GM23338 (cell line): ENCODE measurements at regions not wholly inside any gene's neighbourhood (a gene's known extent, or its start where the extent isn't known, plus 50 kb on each side); places are given as distances from the start of the nearest gene placed in this dataset.

Experiments
- ATAC-seq: fragments of 200-7000 bp; cut with Tn5 transposase; 3 replicates; pipeline ENCODE4 v1.9.1; 2020
- DNase-seq: peaks from one replicate; pipeline ENCODE4 v3.0.0-alpha.2; 2015; ENCODE audit warnings: low spot score
- H2AFZ ChIP-seq: fragments of 200-600 bp; sonication (generic); 2 replicates; pipeline ENCODE4 v1.8.0; 2016; ENCODE audit warnings: antibody characterized with exemption, mild to moderate bottlenecking, moderate library complexity
- H3F3A ChIP-seq: fragments of 200-600 bp; sonication (generic); replicated peaks from 2 replicates; pipeline ENCODE4 v1.8.0; 2017; ENCODE audit warnings: antibody characterized with exemption, mixed run types, low read depth
- H3K27ac ChIP-seq: fragments of 200-600 bp; sonication (generic); 2 replicates; pipeline ENCODE4 v1.6.1; 2016; ENCODE audit warnings: low read depth
- H3K27me3 ChIP-seq: fragments of 200-600 bp; sonication (generic); 2 replicates; pipeline ENCODE4 v1.8.0; 2016; ENCODE audit warnings: mild to moderate bottlenecking, mixed run types, moderate library complexity; ENCODE audit not compliant: insufficient read depth
- H3K36me3 ChIP-seq: fragments of 200-600 bp; sonication (generic); 2 replicates; pipeline ENCODE4 v1.8.0; 2016; ENCODE audit warnings: mild to moderate bottlenecking; ENCODE audit not compliant: insufficient read depth
- H3K4me1 ChIP-seq: fragments of 200-600 bp; sonication (generic); 2 replicates; pipeline ENCODE4 v1.8.0; 2016; ENCODE audit warnings: mild to moderate bottlenecking, moderate library complexity; ENCODE audit not compliant: insufficient read depth
- H3K4me2 ChIP-seq: fragments of 200-600 bp; sonication (generic); 2 replicates; pipeline ENCODE4 v1.7.1; 2017; ENCODE audit warnings: mixed run types
- H3K4me3 ChIP-seq: fragments of 200-600 bp; sonication (generic); 2 replicates; pipeline ENCODE4 v1.6.1; 2016; ENCODE audit warnings: mixed run types
- H3K79me2 ChIP-seq: fragments of 200-600 bp; sonication (generic); replicated peaks from 2 replicates; pipeline ENCODE4 v1.8.0; 2017; ENCODE audit warnings: mild to moderate bottlenecking; ENCODE audit not compliant: insufficient read depth
- H3K9me2 ChIP-seq: fragments of 200-600 bp; sonication (generic); 2 replicates; pipeline ENCODE4 v1.8.0; 2017; ENCODE audit not compliant: insufficient read depth
- H4K20me1 ChIP-seq: fragments of 200-600 bp; sonication (generic); replicated peaks from 2 replicates; pipeline ENCODE4 v1.8.0; 2017; ENCODE audit warnings: mild to moderate bottlenecking; ENCODE audit not compliant: insufficient read depth
- H3K27ac Mint-ChIP-seq: 2 replicates; pipeline ENCODE4 v1.8.0; 2020; ENCODE audit warnings: inconsistent platforms, mild to moderate bottlenecking, moderate library complexity, mixed read lengths
- H3K27me3 Mint-ChIP-seq: 3 replicates; pipeline ENCODE4 v1.8.0; 2022; ENCODE audit warnings: low read depth, mild to moderate bottlenecking, moderate library complexity, mixed read lengths, inconsistent platforms; ENCODE audit not compliant: insufficient read depth, poor library complexity
- H3K36me3 Mint-ChIP-seq: 3 replicates; pipeline ENCODE4 v1.8.0; 2021; ENCODE audit warnings: low read depth, mild to moderate bottlenecking, inconsistent platforms, moderate library complexity, mixed read lengths
- H3K4me1 Mint-ChIP-seq: 3 replicates; pipeline ENCODE4 v1.8.0; 2020; ENCODE audit warnings: mild to moderate bottlenecking, inconsistent platforms, mixed read lengths
- H3K4me3 Mint-ChIP-seq: 3 replicates; pipeline ENCODE4 v1.8.0; 2021; ENCODE audit warnings: moderate library complexity, mild to moderate bottlenecking, inconsistent platforms, mixed read lengths
- H3K9me3 Mint-ChIP-seq: 3 replicates; pipeline ENCODE4 v1.8.0; 2020; ENCODE audit warnings: moderate library complexity, mild to moderate bottlenecking, inconsistent platforms, mixed read lengths
- CREB1 ChIP-seq: fragments of 250-450 bp; sonication (Bioruptor Pico); IDR thresholded peaks from 2 replicates; pipeline ENCODE4 v1.5.0; 2020; ENCODE audit warnings: low read depth, mild to moderate bottlenecking, moderate library complexity
- CTCF ChIP-seq, 2 experiments: fragments of 200-600 bp in 1 of 2; sonication (generic) in 1 of 2; conservative IDR thresholded peaks; 2 replicates each; pipeline versions ENCODE4 v1.5.1 to v1.6.1; 2016 to 2017; ENCODE audit warnings: antibody characterized with exemption in 2 of 2, low read depth in 2 of 2, mild to moderate bottlenecking in 2 of 2, moderate library complexity in 1 of 2
- ETS1 ChIP-seq: IDR thresholded peaks from 2 replicates; pipeline ENCODE4 v1.6.1; 2016; ENCODE audit warnings: antibody characterized with exemption
- EZH2 ChIP-seq: fragments of 200-600 bp; sonication (generic); IDR thresholded peaks from one replicate; pipeline ENCODE4 v1.8.0; 2017; ENCODE audit warnings: antibody characterized with exemption, mild to moderate bottlenecking, low read depth; ENCODE audit not compliant: unreplicated experiment
- NANOG ChIP-seq: IDR thresholded peaks from 2 replicates; pipeline ENCODE4 v1.6.1; 2016; ENCODE audit warnings: antibody characterized with exemption, borderline replicate concordance
- POLR2AphosphoS5 ChIP-seq: IDR thresholded peaks from 2 replicates; pipeline ENCODE4 v1.6.1; 2016; ENCODE audit warnings: antibody characterized with exemption, low read depth
- STAT1 ChIP-seq: IDR thresholded peaks from one replicate; pipeline ENCODE4 v1.6.1; 2016; ENCODE audit warnings: antibody characterized with exemption; ENCODE audit not compliant: unreplicated experiment
- ZNF114 ChIP-seq: fragments of 250-450 bp; sonication (Bioruptor Pico); IDR thresholded peaks from 2 replicates; pipeline ENCODE4 v1.5.0; 2020; ENCODE audit warnings: mild to moderate bottlenecking, moderate library complexity
- ZNF331 ChIP-seq: fragments of 250-450 bp; sonication (Bioruptor Pico); IDR thresholded peaks from 2 replicates; pipeline ENCODE4 v1.5.0; 2020; ENCODE audit warnings: low read depth, mild to moderate bottlenecking, moderate library complexity
- ZNF462 ChIP-seq: fragments of 250-450 bp; sonication (Bioruptor Pico); IDR thresholded peaks from 2 replicates; pipeline ENCODE4 v1.5.0; 2020; ENCODE audit warnings: mild to moderate bottlenecking, moderate library complexity

- Histone ChIP-seq H3K4me1 (no peaks in the 10 kb centered on the region), H4K20me1 (no peaks in the 10 kb centered on the region), H3K36me3 (no peaks in the 10 kb centered on the region), H3K27ac (no peak overlapping the region), H2AFZ (no peak overlapping the region), H3K4me3 (no peak overlapping the region), H3K4me2 (no peak overlapping the region), H3F3A (no peaks in the 10 kb centered on the region), H3K9me2 (no peaks in the 10 kb centered on the region), H3K79me2 (no peaks in the 10 kb centered on the region), H3K27me3 (no peaks in the 10 kb centered on the region)
- Mint-ChIP-seq H3K4me1 (no peaks in the 10 kb centered on the region), H3K27ac (no peak overlapping the region), H3K36me3 (no peaks in the 10 kb centered on the region), H3K9me3 (no peaks in the 10 kb centered on the region), H3K27me3 (no peaks in the 10 kb centered on the region), H3K4me3 (no peak overlapping the region)
- ATAC-seq (no peak; the same call in 2 of the 3 replicates), DNase-seq (peak; percentile 18)
- TF ChIP-seq POLR2AphosphoS5 = no peak
- TF ChIP-seq CTCF (conservative IDR thresholded peaks at IDR 0.05; ENCODE audit: low read depth in 2 of 2) = peak; percentile 48 to 49
These were observed 542.4 kb upstream of the FAM241A start for GRCh38 chr4:111602848-111603247.

- H3K79me2 ChIP-seq = no peaks in the 10 kb centered on the region
- Mint-ChIP-seq H3K4me3 (no peak overlapping the region), H3K36me3 (no peaks in the 10 kb centered on the region), H3K27me3 (no peaks in the 10 kb centered on the region), H3K9me3 (no peaks in the 10 kb centered on the region), H3K4me1 (no peaks in the 10 kb centered on the region), H3K27ac (no peak overlapping the region)
- no peak overlapping the region for H2AFZ ChIP-seq
- H3K36me3 ChIP-seq = no peaks in the 10 kb centered on the region
- H3K4me1 ChIP-seq = no peaks in the 10 kb centered on the region
- H3K27me3 ChIP-seq = no peaks in the 10 kb centered on the region
- no peaks in the 10 kb centered on the region for H3K9me2 ChIP-seq
- no peak overlapping the region for H3K4me2 ChIP-seq
- ATAC-seq (no peak), DNase-seq (no peak)
- H3K27ac ChIP-seq = no peak overlapping the region
- H3K4me3 ChIP-seq = no peak overlapping the region
- no peaks in the 10 kb centered on the region for H3F3A ChIP-seq
- H4K20me1 ChIP-seq = no peaks in the 10 kb centered on the region
- TF ChIP-seq STAT1 (no peak), ZNF331 (no peak), NANOG (no peak), ZNF462 (CRISPR knock-in tag) (no peak), EZH2 (no peak), CREB1 (CRISPR knock-in tag) (no peak), ETS1 (no peak), ZNF114 (CRISPR knock-in tag) (no peak), CTCF (conservative IDR thresholded peaks at IDR 0.05; ENCODE audit: low read depth in 2 of 2) (no peak), POLR2AphosphoS5 (no peak)
These were observed 540.1 kb upstream of the FAM241A start for GRCh38 chr4:111605111-111605510.
